ENCODE measurements at regions not wholly inside any gene's neighbourhood (a gene's known extent, or its start where the extent isn't known, plus 50 kb on each side); places are given as distances from the start of the nearest gene placed in this dataset.
"Not testable (repeated sequence)": the region's sequence is repeated elsewhere in the genome, so short reads cannot be mapped to it uniquely, and the experiment has no call there.

- in situ Hi-C loops (cut with MboI; ENCODE audit: low pct_unique_long_range_greater_than_20kb, low sequenced_read_pairs, unreplicated experiment), result no loop called here
- no peak for TF ChIP-seq CTCF (IDR thresholded peaks at IDR 0.05; ENCODE audit: extremely low read depth, insufficient read depth, missing control alignments)
- no peak for DNase-seq (ENCODE audit: low spot score)
Observed at GRCh38 chr10:8279598-8279997, 225.1 kb downstream of the GATA3 start.

- in situ Hi-C loops (cut with MboI; ENCODE audit: low pct_unique_long_range_greater_than_20kb, low sequenced_read_pairs, unreplicated experiment), result no loop called here
Observed at GRCh38 chr10:8280946-8281345, 226.5 kb downstream of the GATA3 start.

GRCh38 chr10:8282340-8282739 lies 227.9 kb downstream of the GATA3 start:
- DNase-seq (ENCODE audit: low spot score), result no peak
- no peak for TF ChIP-seq CTCF (IDR thresholded peaks at IDR 0.05; ENCODE audit: extremely low read depth, insufficient read depth, missing control alignments)
- in situ Hi-C loops (cut with MboI; ENCODE audit: low pct_unique_long_range_greater_than_20kb, low sequenced_read_pairs, unreplicated experiment), result no loop called here

More at GRCh38 chr10:8280946-8281345, 226.5 kb downstream of the GATA3 start:
- no peak for TF ChIP-seq CTCF (IDR thresholded peaks at IDR 0.05; ENCODE audit: extremely low read depth, insufficient read depth, missing control alignments)
- no peak for DNase-seq (ENCODE audit: low spot score)

GRCh38 chr10:8283166-8283905 lies 228.8 kb downstream of the GATA3 start:
- DNase-seq (ENCODE audit: low spot score), result no peak
- in situ Hi-C loops (cut with MboI; ENCODE audit: low pct_unique_long_range_greater_than_20kb, low sequenced_read_pairs, unreplicated experiment), result no loop called here

GRCh38 chr10:8283986-8284385 lies 229.5 kb downstream of the GATA3 start:
- TF ChIP-seq CTCF (IDR thresholded peaks at IDR 0.05; ENCODE audit: extremely low read depth, insufficient read depth, missing control alignments), result no peak
- in situ Hi-C loops (cut with MboI; ENCODE audit: low pct_unique_long_range_greater_than_20kb, low sequenced_read_pairs, unreplicated experiment), result no loop called here
- no peak for DNase-seq (ENCODE audit: low spot score)

More at GRCh38 chr10:8283166-8283905, 228.8 kb downstream of the GATA3 start:
- no peak for TF ChIP-seq CTCF (IDR thresholded peaks at IDR 0.05; ENCODE audit: extremely low read depth, insufficient read depth, missing control alignments)

GRCh38 chr10:8285970-8286369 lies 231.5 kb downstream of the GATA3 start:
- in situ Hi-C loops (cut with MboI; ENCODE audit: low pct_unique_long_range_greater_than_20kb, low sequenced_read_pairs, unreplicated experiment); DNase-seq (ENCODE audit: low spot score): not testable (repeated sequence)

GRCh38 chr10:8288600-8288999 lies 234.1 kb downstream of the GATA3 start:
- in situ Hi-C loops (cut with MboI; ENCODE audit: low pct_unique_long_range_greater_than_20kb, low sequenced_read_pairs, unreplicated experiment), result no loop called here
- no peak for TF ChIP-seq CTCF (IDR thresholded peaks at IDR 0.05; ENCODE audit: extremely low read depth, insufficient read depth, missing control alignments)

More at GRCh38 chr10:8288600-8288999, 234.1 kb downstream of the GATA3 start:
- no peak for DNase-seq (ENCODE audit: low spot score)

All from GM13977 (cell line).